Ammon's horn (tissue), 1 donor: ENCODE measurements at regions not wholly inside any gene's neighbourhood (a gene's known extent, or its start where the extent isn't known, plus 50 kb on each side); places are given as distances from the start of the nearest gene placed in this dataset.

Source experiments
- DNase-seq: peaks from one replicate; pipeline ENCODE4 v3.0.0-alpha.2; 2016; ENCODE audit warnings: low spot score

- DNase-seq = no peak
These were observed 53.3 kb upstream of the KCNJ16 start for GRCh38 chr17:70021726-70022125.

DNA sequence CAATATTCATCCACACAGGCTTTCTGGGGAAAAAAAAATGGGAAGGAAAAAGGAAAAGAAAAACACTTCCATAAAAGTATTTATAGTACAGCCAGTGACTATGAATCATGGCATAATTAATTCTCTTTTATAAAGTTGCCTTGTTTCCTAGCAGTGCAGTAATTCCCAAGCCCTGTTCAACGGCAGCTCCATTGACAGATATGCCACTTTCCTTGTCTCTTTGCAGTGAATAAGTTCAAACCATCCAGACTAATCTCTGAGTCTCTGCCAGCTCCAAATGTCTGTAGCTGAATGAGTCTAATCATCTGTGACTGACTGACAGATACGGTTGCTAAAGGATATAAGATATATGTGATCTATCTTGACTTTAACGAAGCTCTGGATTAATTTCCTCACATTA is 52.9 kb upstream of the KCNJ16 start:
- peak; percentile 18 for DNase-seq

- no peak for DNase-seq
These were observed 50.8 kb upstream of the KCNJ16 start for GRCh38 chr17:70024253-70024652.
